B cell (primary cell): ENCODE measurements at regions not wholly inside any gene's neighbourhood (a gene's known extent, or its start where the extent isn't known, plus 50 kb on each side); places are given as distances from the start of the nearest gene placed in this dataset.

Experiments
- ATAC-seq: fragments of 200-7000 bp; cut with Tn5 transposase; one replicate; pipeline ENCODE4 v1.10.0; 2021; ENCODE audit warnings: low read depth, mild to moderate bottlenecking, moderate number of reproducible peaks, moderate library complexity
- CTCF ChIA-PET: fragments of 350-600 bp; sonication (Branson Sonifier 250); formaldehyde crosslinking; loops from one replicate; lab custom pipeline; 2021; ENCODE audit warnings: antibody characterized with exemption, inconsistent platforms; lab: Charles Lee
- POLR2A ChIA-PET: fragments of 350-600 bp; sonication (Branson Sonifier 250); formaldehyde crosslinking; loops from one replicate; lab custom pipeline; 2021; ENCODE audit warnings: antibody characterized with exemption; lab: Charles Lee
- DNase-seq: peaks from one replicate; pipeline ENCODE4 v3.0.0; 2013
- H2AFZ ChIP-seq: 2 replicates; pipeline ENCODE4 v1.6.1; 2012; ENCODE audit warnings: mild to moderate bottlenecking, low read depth, low read length; ENCODE audit not compliant: insufficient read depth, poor library complexity, severe bottlenecking
- H3K27ac ChIP-seq, 2 donors: 1 replicate in 1 of 2; 2 replicates in 1 of 2; pipeline ENCODE4 v1.5.1; 2012 to 2013; ENCODE audit warnings: low read length in 2 of 2, mild to moderate bottlenecking in 2 of 2, moderate library complexity in 1 of 2
- H3K27me3 ChIP-seq, 4 experiments: fragments of 200-600 bp in 1 of 4; sonication (generic) in 1 of 4; replicated peaks in 1 of 4; 1 replicate in 2 of 4; 2 replicates in 2 of 4; pipeline versions ENCODE4 v1.6.1 to v1.7.0; 2013 to 2016; ENCODE audit warnings: low read length in 3 of 4, mild to moderate bottlenecking in 2 of 4, mixed read lengths in 1 of 4, moderate library complexity in 1 of 4; ENCODE audit not compliant: insufficient read depth in 4 of 4, control insufficient read depth in 3 of 4; ENCODE audit errors: control extremely low read depth in 1 of 4
- H3K36me3 ChIP-seq, 2 experiments: replicated peaks in 1 of 2; 1 replicate in 1 of 2; 2 replicates in 1 of 2; pipeline versions ENCODE4 v1.6.1 to v1.7.1; 2013; ENCODE audit warnings: low read length in 1 of 2; ENCODE audit not compliant: insufficient read depth in 2 of 2, control insufficient read depth in 1 of 2; ENCODE audit errors: control extremely low read depth in 1 of 2, extremely low read depth in 1 of 2
- H3K4me1 ChIP-seq, 2 donors: fragments of 200-600 bp in 1 of 2; sonication (generic) in 1 of 2; 1 replicate in 1 of 2; 2 replicates in 1 of 2; pipeline versions ENCODE4 v1.5.1 to v1.6.1; 2013 to 2017; ENCODE audit warnings: low read length in 2 of 2; ENCODE audit not compliant: control insufficient read depth in 2 of 2, insufficient read depth in 2 of 2
- H3K4me2 ChIP-seq: replicated peaks from 2 replicates; pipeline ENCODE3; 2012; ENCODE audit warnings: mild to moderate bottlenecking, low read depth, low read length; ENCODE audit not compliant: poor library complexity, severe bottlenecking
- H3K4me3 ChIP-seq, 5 experiments: fragments of 200-600 bp in 1 of 5; sonication (generic) in 1 of 5; 1 replicate in 3 of 5; 2 replicates in 2 of 5; pipeline versions ENCODE4 v1.5.1 to v1.7.0; 2011 to 2016; ENCODE audit warnings: low read length in 4 of 5, mild to moderate bottlenecking in 4 of 5, low read depth in 2 of 5, control low read depth in 1 of 5, moderate library complexity in 1 of 5; ENCODE audit not compliant: insufficient read depth in 1 of 5; ENCODE audit errors: control extremely low read depth in 1 of 5, extremely low read depth in 1 of 5
- H3K79me2 ChIP-seq: fragments of 200-600 bp; sonication (generic); one replicate; pipeline ENCODE4 v1.6.0; 2016; ENCODE audit warnings: low read length; ENCODE audit not compliant: control insufficient read depth, insufficient read depth
- H3K9ac ChIP-seq: fragments of 200-600 bp; sonication (generic); 2 replicates; pipeline ENCODE4 v1.6.1; 2017; ENCODE audit warnings: mild to moderate bottlenecking, low read length, moderate library complexity
- H3K9me3 ChIP-seq, 3 donors: one replicate each; pipeline versions ENCODE4 v1.6.1 to v1.7.1; 2013; ENCODE audit warnings: low read length in 2 of 3; ENCODE audit not compliant: control insufficient read depth in 2 of 3, insufficient read depth in 1 of 3; ENCODE audit errors: control extremely low read depth in 1 of 3
- H4K20me1 ChIP-seq: 2 replicates; pipeline ENCODE4 v1.6.0; 2012; ENCODE audit warnings: mild to moderate bottlenecking, low read length; ENCODE audit not compliant: insufficient read depth, control insufficient read depth, poor library complexity, severe bottlenecking
- H3K27ac Mint-ChIP-seq: one replicate; pipeline ENCODE4 v1.8.0; 2021; ENCODE audit warnings: mixed read lengths
- H3K27me3 Mint-ChIP-seq: one replicate; pipeline ENCODE4 v1.8.0; 2021; ENCODE audit warnings: mixed read lengths
- H3K4me1 Mint-ChIP-seq: one replicate; pipeline ENCODE4 v1.8.0; 2021; ENCODE audit warnings: mixed read lengths
- H3K4me3 Mint-ChIP-seq: one replicate; pipeline ENCODE4 v1.8.0; 2021; ENCODE audit warnings: mixed read lengths
- H3K9me3 Mint-ChIP-seq: one replicate; pipeline ENCODE4 v1.8.0; 2022; ENCODE audit warnings: mixed read lengths; ENCODE audit not compliant: insufficient read depth
- CTCF ChIP-seq: fragments of 200-600 bp; IDR thresholded peaks from one replicate; pipeline ENCODE4 v1.8.0; 2022; ENCODE audit warnings: antibody characterized with exemption, mild to moderate bottlenecking
- EZH2 ChIP-seq: IDR thresholded peaks from 2 replicates; pipeline ENCODE4 v1.6.1; 2012; ENCODE audit warnings: borderline replicate concordance, low read depth, mild to moderate bottlenecking, moderate library complexity, low read length; ENCODE audit not compliant: insufficient read depth, poor library complexity, severe bottlenecking
- WGBS: methylation state at CpG from one replicate; pipeline ENCODE4 v1.1.5; 2013; ENCODE audit warnings: missing lambda C conversion rate; ENCODE audit not compliant: insufficient coverage; 5-methylcytosine and 5-hydroxymethylcytosine counted together
- intact Hi-C: fragments of 100-400 bp; cut with micrococcal nuclease; formaldehyde crosslinking; loops from one replicate; pipeline ENCODE4 v1.10.0; 2022

- H3K4me3 ChIP-seq: no peak overlapping the region
- H3K9ac ChIP-seq: no peak overlapping the region
- intact Hi-C loops: no loop called here
- H3K27ac ChIP-seq: no peak overlapping the region
- TF ChIP-seq EZH2 (no peak), CTCF (no peak)
- H3K4me1 ChIP-seq: no peaks in the 10 kb centered on the region
- DNase-seq: no peak
- H3K27me3 ChIP-seq: no peaks in the 10 kb centered on the region
- ATAC-seq: no peak
- Mint-ChIP-seq H3K4me1 (no peaks in the 10 kb centered on the region), H3K4me3 (no peak overlapping the region), H3K27me3 (no peaks in the 10 kb centered on the region), H3K9me3 (no peaks in the 10 kb centered on the region), H3K27ac (no peak overlapping the region)
- ChIA-PET CTCF (no interaction called here), POLR2A (no interaction called here)
- H4K20me1 ChIP-seq: no peaks in the 10 kb centered on the region
- H3K36me3 ChIP-seq: no peaks in the 10 kb centered on the region
- no CpG with 5 or more reads among the region's 3 CpGs for WGBS
- H3K9me3 ChIP-seq: no peaks in the 10 kb centered on the region
- no peaks in the 10 kb centered on the region for H3K79me2 ChIP-seq
- H2AFZ ChIP-seq: no peak overlapping the region
- no peak overlapping the region for H3K4me2 ChIP-seq
Measured at GRCh38 chr4:35938936-35939335, 305.4 kb downstream of the ARAP2 start.

- no peak overlapping the region for H3K27ac Mint-ChIP-seq
- no peak overlapping the region for H3K4me2 ChIP-seq
- no peaks in the 10 kb centered on the region for H3K27me3 Mint-ChIP-seq
- DNase-seq (no peak), ATAC-seq (no peak)
- TF ChIP-seq EZH2 (no peak), CTCF (no peak)
- H3K27ac ChIP-seq: no peak overlapping the region
- no peaks in the 10 kb centered on the region for H3K79me2 ChIP-seq
- H3K4me1 Mint-ChIP-seq: no peaks in the 10 kb centered on the region
- no peak overlapping the region for H2AFZ ChIP-seq
- no peak overlapping the region for H3K4me3 ChIP-seq
- H4K20me1 ChIP-seq: no peaks in the 10 kb centered on the region
- no peaks in the 10 kb centered on the region for H3K36me3 ChIP-seq
- H3K9ac ChIP-seq: no peak overlapping the region
- H3K4me1 ChIP-seq: no peaks in the 10 kb centered on the region
- CTCF ChIA-PET: no interaction called here
- WGBS: no CpG with 5 or more reads among the region's 1 CpG
- H3K9me3 Mint-ChIP-seq: no peaks in the 10 kb centered on the region
- no peaks in the 10 kb centered on the region for H3K27me3 ChIP-seq
- no peak overlapping the region for H3K4me3 Mint-ChIP-seq
- intact Hi-C loops: no loop called here
- H3K9me3 ChIP-seq: no peaks in the 10 kb centered on the region
- POLR2A ChIA-PET: no interaction called here
Measured at GRCh38 chr4:35939751-35940150, 304.6 kb downstream of the ARAP2 start.
